Adrenal gland (tissue), 5 donors: ENCODE measurements at regions not wholly inside any gene's neighbourhood (a gene's known extent, or its start where the extent isn't known, plus 50 kb on each side); places are given as distances from the start of the nearest gene placed in this dataset.
"Not testable (repeated sequence)": the region's sequence is repeated elsewhere in the genome, so short reads cannot be mapped to it uniquely, and the experiment has no call there.

Experiments used
- POLR2A ChIP-seq, 2 donors: fragments of 450-650 bp; IDR thresholded peaks; one replicate each; pipeline ENCODE4 v1.6.1; 2017; ENCODE audit warnings: antibody characterized with exemption in 2 of 2, mild to moderate bottlenecking in 2 of 2, moderate library complexity in 1 of 2
- TF ChIP-seq, protein P1 (sequence below), 6 experiments: fragments of 450-650 bp in 4 of 6; fragments of 200-600 bp in 2 of 6; sonication (generic) in 1 of 6; IDR thresholded peaks; 1 replicate in 5 of 6; 2 replicates in 1 of 6; pipeline versions ENCODE4 v1.5.1 to v1.8.0; 2016 to 2021; ENCODE audit warnings: antibody characterized with exemption in 6 of 6, mild to moderate bottlenecking in 2 of 6, moderate library complexity in 1 of 6
- donor health status: DM: no; HTN: no; CAD: no.

DNA sequence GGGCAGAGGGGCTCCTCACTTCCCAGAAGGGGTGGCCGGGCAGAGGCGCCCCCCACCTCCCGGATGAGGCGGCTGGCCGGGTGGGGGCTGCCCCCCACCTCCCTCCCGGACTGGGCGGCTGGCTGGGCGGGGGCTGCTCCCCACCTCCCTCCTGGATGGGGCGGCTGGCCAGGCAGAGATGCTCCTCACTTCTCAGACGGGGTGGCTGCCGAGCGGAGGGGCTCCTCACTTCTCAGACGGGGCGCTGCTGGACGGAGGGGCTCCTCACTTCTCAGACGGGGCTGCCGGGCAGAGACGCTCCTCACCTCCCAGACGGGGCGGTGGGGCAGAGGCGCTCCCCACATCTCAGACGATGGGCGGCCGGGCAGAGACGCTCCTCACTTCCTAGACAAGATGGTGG lies 573.3 kb downstream of the C6orf118 start:
- TF ChIP-seq POLR2A (IDR thresholded peaks at IDR 0.05) = not testable (repeated sequence)
- TF ChIP-seq, protein P1, sequence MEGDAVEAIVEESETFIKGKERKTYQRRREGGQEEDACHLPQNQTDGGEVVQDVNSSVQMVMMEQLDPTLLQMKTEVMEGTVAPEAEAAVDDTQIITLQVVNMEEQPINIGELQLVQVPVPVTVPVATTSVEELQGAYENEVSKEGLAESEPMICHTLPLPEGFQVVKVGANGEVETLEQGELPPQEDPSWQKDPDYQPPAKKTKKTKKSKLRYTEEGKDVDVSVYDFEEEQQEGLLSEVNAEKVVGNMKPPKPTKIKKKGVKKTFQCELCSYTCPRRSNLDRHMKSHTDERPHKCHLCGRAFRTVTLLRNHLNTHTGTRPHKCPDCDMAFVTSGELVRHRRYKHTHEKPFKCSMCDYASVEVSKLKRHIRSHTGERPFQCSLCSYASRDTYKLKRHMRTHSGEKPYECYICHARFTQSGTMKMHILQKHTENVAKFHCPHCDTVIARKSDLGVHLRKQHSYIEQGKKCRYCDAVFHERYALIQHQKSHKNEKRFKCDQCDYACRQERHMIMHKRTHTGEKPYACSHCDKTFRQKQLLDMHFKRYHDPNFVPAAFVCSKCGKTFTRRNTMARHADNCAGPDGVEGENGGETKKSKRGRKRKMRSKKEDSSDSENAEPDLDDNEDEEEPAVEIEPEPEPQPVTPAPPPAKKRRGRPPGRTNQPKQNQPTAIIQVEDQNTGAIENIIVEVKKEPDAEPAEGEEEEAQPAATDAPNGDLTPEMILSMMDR (IDR thresholded peaks at IDR 0.05) = not testable (repeated sequence)
